ENCODE measurements at regions not wholly inside any gene's neighbourhood (a gene's known extent, or its start where the extent isn't known, plus 50 kb on each side); places are given as distances from the start of the nearest gene placed in this dataset.

DNA sequence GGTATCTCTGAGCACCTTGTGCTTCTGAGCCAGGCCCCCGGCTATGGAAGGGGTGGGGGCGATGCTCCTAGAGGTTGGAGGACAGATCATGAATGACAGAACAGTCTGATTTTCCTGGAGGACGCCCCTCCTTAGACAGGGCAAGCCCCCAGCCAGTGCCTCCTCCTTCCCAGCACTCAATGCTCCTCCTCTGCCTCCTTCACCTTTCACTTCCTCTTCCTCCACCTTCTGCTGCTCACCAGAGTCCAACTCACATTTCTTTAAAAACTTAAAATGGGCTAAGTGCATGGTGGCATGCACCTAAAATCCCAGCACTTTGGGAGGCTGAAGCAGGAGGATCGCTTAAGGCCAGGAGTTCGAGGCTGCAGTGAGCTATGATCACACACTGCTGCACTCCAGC is 71.1 kb upstream of the CUX1 start:
- Histone ChIP-seq H3K9ac (ENCODE audit: control insufficient read depth, insufficient read depth, low read length) (no peak overlapping the region), H3K4me2 (ENCODE audit: control insufficient read depth, insufficient read depth) (peak overlapping the region; percentile 11), H3K4me3 (no peak overlapping the region), H3K9me3 (replicated peaks; ENCODE audit: control insufficient read depth, insufficient read depth, low read length) (no peaks in the 10 kb centered on the region), H3K27me3 (replicated peaks in 1 of 2; ENCODE audit: control insufficient read depth in 2 of 2, insufficient read depth in 2 of 2, low read length in 1 of 2) (no peaks in the 10 kb centered on the region), H3K4me1 (ENCODE audit: control insufficient read depth, insufficient read depth, low read length) (peaks cover 44% of the 10 kb centered on the region), H4K20me1 (ENCODE audit: control insufficient read depth, insufficient read depth) (no peaks in the 10 kb centered on the region), H3K36me3 (ENCODE audit: control insufficient read depth in 2 of 2, insufficient read depth in 2 of 2, low read length in 1 of 2) (no peaks in the 10 kb centered on the region), H3K27ac (ENCODE audit: control insufficient read depth, insufficient read depth) (peak overlapping the region; percentile 65), H3K79me2 (ENCODE audit: control insufficient read depth, insufficient read depth, low read length) (no peaks in the 10 kb centered on the region), H2AFZ (ENCODE audit: control insufficient read depth, low read depth, low read length) (no peak overlapping the region; the same call in 1 of the 2 replicates)
- in situ Hi-C loops (cut with MboI) = loop anchor here (5.0 kb wide), 1 partner anchor 66 kb away; no protein-coding TSS in a partner anchor
- BruUV-seq (replicated peaks) = no TSS peak
- ATAC-seq = peak; percentile 71
- FAIRE-seq = peak; percentile 97
- ChIA-PET POLR2A (no interaction called here), CTCF (interaction anchor here (0.7 to 1.0 kb wide), 2 partner anchors 44 to 68 kb away, joined by 3 to 4 read pairs; no protein-coding TSS in a partner anchor), SMC1A (ENCODE audit: uncharacterized antibody, unreplicated experiment) (interaction anchor here (0.9 kb wide), 1 partner anchor 63 kb away, joined by 3 read pairs; no protein-coding TSS in a partner anchor), RAD21 (ENCODE audit: unreplicated experiment) (no interaction called here)
- 24% methylated on average over 5 of the region's 5 CpGs for WGBS (ENCODE audit: insufficient coverage, insufficient replicate concordance, low lambda C conversion rate, missing lambda C conversion rate)
- intact Hi-C loops (cut with micrococcal nuclease; ENCODE audit: unreplicated experiment) = loop anchor here (10.0 kb wide), 1 partner anchor 208 kb away; no protein-coding TSS in a partner anchor
- DNase-seq (ENCODE audit: low read depth, low spot score) = no peak
- TF ChIP-seq NR2C2 (IDR thresholded peaks at IDR 0.05; ENCODE audit: borderline replicate concordance, control insufficient read depth, insufficient read length, low read depth) (no peak), RB1 (IDR thresholded peaks at IDR 0.05; ENCODE audit: borderline replicate concordance) (no peak), EED (IDR thresholded peaks at IDR 0.05; ENCODE audit: low read depth) (peak; percentile 62), FOS (IDR thresholded peaks at IDR 0.05; ENCODE audit: borderline replicate concordance, extremely low read depth, insufficient read length) (no peak), CBX3 (IDR thresholded peaks at IDR 0.05; ENCODE audit: borderline replicate concordance, low read depth) (no peak), SMAD5 (IDR thresholded peaks at IDR 0.05; ENCODE audit: low read depth) (no peak), SMC3 (IDR thresholded peaks at IDR 0.05; ENCODE audit: borderline replicate concordance, low read length) (no peak), JUNB (IDR thresholded peaks at IDR 0.05) (no peak), FOXM1 (IDR thresholded peaks at IDR 0.05; ENCODE audit: low read depth, low read length) (no peak), ATF7 (IDR thresholded peaks at IDR 0.05; ENCODE audit: low read depth) (no peak), SREBF1 (IDR thresholded peaks at IDR 0.05; ENCODE audit: low read length) (no peak), ZNF217 (IDR thresholded peaks at IDR 0.05) (peak; percentile 38; the same call in 1 of the 2 replicates), GABPA (IDR thresholded peaks at IDR 0.05; ENCODE audit: low read depth) (no peak), CREB1 (IDR thresholded peaks at IDR 0.05; ENCODE audit: low read depth) (no peak), NBN (IDR thresholded peaks at IDR 0.05) (no peak)
- TF ChIP-seq, protein P1, sequence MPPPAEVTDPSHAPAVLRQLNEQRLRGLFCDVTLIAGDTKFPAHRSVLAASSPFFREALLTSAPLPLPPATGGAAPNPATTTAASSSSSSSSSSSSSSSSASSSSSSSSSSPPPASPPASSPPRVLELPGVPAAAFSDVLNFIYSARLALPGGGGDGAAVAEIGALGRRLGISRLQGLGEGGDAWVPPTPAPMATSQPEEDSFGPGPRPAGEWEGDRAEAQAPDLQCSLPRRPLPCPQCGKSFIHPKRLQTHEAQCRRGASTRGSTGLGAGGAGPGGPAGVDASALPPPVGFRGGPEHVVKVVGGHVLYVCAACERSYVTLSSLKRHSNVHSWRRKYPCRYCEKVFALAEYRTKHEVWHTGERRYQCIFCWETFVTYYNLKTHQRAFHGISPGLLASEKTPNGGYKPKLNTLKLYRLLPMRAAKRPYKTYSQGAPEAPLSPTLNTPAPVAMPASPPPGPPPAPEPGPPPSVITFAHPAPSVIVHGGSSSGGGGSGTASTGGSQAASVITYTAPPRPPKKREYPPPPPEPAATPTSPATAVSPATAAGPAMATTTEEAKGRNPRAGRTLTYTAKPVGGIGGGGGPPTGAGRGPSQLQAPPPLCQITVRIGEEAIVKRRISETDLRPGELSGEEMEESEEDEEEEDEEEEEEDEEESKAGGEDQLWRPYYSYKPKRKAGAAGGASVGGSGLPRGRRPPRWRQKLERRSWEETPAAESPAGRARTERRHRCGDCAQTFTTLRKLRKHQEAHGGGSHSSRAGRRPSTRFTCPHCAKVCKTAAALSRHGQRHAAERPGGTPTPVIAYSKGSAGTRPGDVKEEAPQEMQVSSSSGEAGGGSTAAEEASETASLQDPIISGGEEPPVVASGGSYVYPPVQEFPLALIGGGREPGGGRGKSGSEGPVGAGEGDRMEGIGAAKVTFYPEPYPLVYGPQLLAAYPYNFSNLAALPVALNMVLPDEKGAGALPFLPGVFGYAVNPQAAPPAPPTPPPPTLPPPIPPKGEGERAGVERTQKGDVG (CRISPR knock-in tag; IDR thresholded peaks at IDR 0.05) = no peak
- TF ChIP-seq, protein P2, sequence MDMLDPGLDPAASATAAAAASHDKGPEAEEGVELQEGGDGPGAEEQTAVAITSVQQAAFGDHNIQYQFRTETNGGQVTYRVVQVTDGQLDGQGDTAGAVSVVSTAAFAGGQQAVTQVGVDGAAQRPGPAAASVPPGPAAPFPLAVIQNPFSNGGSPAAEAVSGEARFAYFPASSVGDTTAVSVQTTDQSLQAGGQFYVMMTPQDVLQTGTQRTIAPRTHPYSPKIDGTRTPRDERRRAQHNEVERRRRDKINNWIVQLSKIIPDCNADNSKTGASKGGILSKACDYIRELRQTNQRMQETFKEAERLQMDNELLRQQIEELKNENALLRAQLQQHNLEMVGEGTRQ (IDR thresholded peaks at IDR 0.05; ENCODE audit: borderline replicate concordance, low read depth, low read length) = no peak
- TF ChIP-seq, protein P3, sequence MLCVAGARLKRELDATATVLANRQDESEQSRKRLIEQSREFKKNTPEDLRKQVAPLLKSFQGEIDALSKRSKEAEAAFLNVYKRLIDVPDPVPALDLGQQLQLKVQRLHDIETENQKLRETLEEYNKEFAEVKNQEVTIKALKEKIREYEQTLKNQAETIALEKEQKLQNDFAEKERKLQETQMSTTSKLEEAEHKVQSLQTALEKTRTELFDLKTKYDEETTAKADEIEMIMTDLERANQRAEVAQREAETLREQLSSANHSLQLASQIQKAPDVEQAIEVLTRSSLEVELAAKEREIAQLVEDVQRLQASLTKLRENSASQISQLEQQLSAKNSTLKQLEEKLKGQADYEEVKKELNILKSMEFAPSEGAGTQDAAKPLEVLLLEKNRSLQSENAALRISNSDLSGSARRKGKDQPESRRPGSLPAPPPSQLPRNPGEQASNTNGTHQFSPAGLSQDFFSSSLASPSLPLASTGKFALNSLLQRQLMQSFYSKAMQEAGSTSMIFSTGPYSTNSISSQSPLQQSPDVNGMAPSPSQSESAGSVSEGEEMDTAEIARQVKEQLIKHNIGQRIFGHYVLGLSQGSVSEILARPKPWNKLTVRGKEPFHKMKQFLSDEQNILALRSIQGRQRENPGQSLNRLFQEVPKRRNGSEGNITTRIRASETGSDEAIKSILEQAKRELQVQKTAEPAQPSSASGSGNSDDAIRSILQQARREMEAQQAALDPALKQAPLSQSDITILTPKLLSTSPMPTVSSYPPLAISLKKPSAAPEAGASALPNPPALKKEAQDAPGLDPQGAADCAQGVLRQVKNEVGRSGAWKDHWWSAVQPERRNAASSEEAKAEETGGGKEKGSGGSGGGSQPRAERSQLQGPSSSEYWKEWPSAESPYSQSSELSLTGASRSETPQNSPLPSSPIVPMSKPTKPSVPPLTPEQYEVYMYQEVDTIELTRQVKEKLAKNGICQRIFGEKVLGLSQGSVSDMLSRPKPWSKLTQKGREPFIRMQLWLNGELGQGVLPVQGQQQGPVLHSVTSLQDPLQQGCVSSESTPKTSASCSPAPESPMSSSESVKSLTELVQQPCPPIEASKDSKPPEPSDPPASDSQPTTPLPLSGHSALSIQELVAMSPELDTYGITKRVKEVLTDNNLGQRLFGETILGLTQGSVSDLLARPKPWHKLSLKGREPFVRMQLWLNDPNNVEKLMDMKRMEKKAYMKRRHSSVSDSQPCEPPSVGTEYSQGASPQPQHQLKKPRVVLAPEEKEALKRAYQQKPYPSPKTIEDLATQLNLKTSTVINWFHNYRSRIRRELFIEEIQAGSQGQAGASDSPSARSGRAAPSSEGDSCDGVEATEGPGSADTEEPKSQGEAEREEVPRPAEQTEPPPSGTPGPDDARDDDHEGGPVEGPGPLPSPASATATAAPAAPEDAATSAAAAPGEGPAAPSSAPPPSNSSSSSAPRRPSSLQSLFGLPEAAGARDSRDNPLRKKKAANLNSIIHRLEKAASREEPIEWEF (IDR thresholded peaks at IDR 0.05; ENCODE audit: insufficient replicate concordance, low read depth, low read length) = no peak
